ENCODE measurements at regions not wholly inside any gene's neighbourhood (a gene's known extent, or its start where the extent isn't known, plus 50 kb on each side); places are given as distances from the start of the nearest gene placed in this dataset.

- no peaks in the 10 kb centered on the region for H4K20me1 ChIP-seq (ENCODE audit: insufficient read depth)
- H3K4me2 ChIP-seq (ENCODE audit: low read length), result no peak overlapping the region
- no peaks in the 10 kb centered on the region for H3K79me2 ChIP-seq (ENCODE audit: insufficient read depth, low read length)
- no peak for ATAC-seq
- H3K27ac ChIP-seq (ENCODE audit: low read depth, low read length), result no peak overlapping the region
- no peaks in the 10 kb centered on the region for H3K4me1 ChIP-seq (ENCODE audit: control insufficient read depth in 1 of 2, insufficient read depth in 2 of 2, low read length in 2 of 2)
- ChIA-PET RAD21 (ENCODE audit: low non-redundant PET in 1 of 2, low total read pairs in 2 of 2, uncharacterized antibody in 2 of 2, unreplicated experiment in 2 of 2) (no interaction called here), POLR2A (no interaction called here), CTCF (no interaction called here)
- intact Hi-C loops (cut with micrococcal nuclease), result no loop called here
- no peak for TF ChIP-seq EZH2phosphoT487 (IDR thresholded peaks at IDR 0.05; ENCODE audit: borderline replicate concordance)
- TF ChIP-seq ELF1 (IDR thresholded peaks at IDR 0.05; ENCODE audit: borderline replicate concordance, low read depth), result no peak
- TF ChIP-seq EZH2 (IDR thresholded peaks at IDR 0.05), result no peak
- TF ChIP-seq FOSL1 (IDR thresholded peaks at IDR 0.05; ENCODE audit: low read depth), result no peak
- TF ChIP-seq CTCF (IDR thresholded peaks at IDR 0.05 in 2 of 3, conservative IDR thresholded peaks at IDR 0.05 in 1 of 3; ENCODE audit: borderline replicate concordance in 1 of 3, insufficient read depth in 1 of 3, low read depth in 2 of 3, low read length in 2 of 3), result no peak
- no peak for TF ChIP-seq SIN3A (IDR thresholded peaks at IDR 0.05; ENCODE audit: low read depth)
- TF ChIP-seq MAX (IDR thresholded peaks at IDR 0.05), result no peak
- TF ChIP-seq POLR2A (IDR thresholded peaks at IDR 0.05; ENCODE audit: borderline replicate concordance, extremely low read depth, insufficient read depth, insufficient read length), result no peak
- no peak for TF ChIP-seq EGR1 (IDR thresholded peaks at IDR 0.05; ENCODE audit: low read depth)
- TF ChIP-seq SP1 (IDR thresholded peaks at IDR 0.05; ENCODE audit: low read depth), result no peak
- no peak for TF ChIP-seq ATF3 (IDR thresholded peaks at IDR 0.05)
- TF ChIP-seq ZFX (IDR thresholded peaks at IDR 0.05), result no peak
- no peak for TF ChIP-seq POLR2AphosphoS5 (IDR thresholded peaks at IDR 0.05; ENCODE audit: low read depth, low read length)
- TF ChIP-seq JUND (IDR thresholded peaks at IDR 0.05), result no peak
- TF ChIP-seq REST (IDR thresholded peaks at IDR 0.05; ENCODE audit: low read depth), result no peak
- TF ChIP-seq TCF7L2 (IDR thresholded peaks at IDR 0.05; ENCODE audit: borderline replicate concordance, extremely low read depth, insufficient read depth, insufficient read length), result no peak
- TF ChIP-seq ZBTB33 (IDR thresholded peaks at IDR 0.05; ENCODE audit: extremely low read depth, insufficient replicate concordance, low read length), result no peak
- no peak for TF ChIP-seq YY1 (IDR thresholded peaks at IDR 0.05; ENCODE audit: extremely low read depth, insufficient replicate concordance, low read depth, low read length)
- no peak for TF ChIP-seq SRF (IDR thresholded peaks at IDR 0.05; ENCODE audit: low read depth)
- H3K36me3 ChIP-seq (ENCODE audit: control insufficient read depth in 1 of 2, insufficient read depth in 2 of 2, low read length in 2 of 2), result no peaks in the 10 kb centered on the region
- no peaks in the 10 kb centered on the region for H3K9me2 ChIP-seq (ENCODE audit: insufficient read depth)
- no peak overlapping the region for H3K9ac ChIP-seq (ENCODE audit: low read length)
- no peaks in the 10 kb centered on the region for H3K27me3 ChIP-seq (ENCODE audit: insufficient read depth, low read length)
- no TSS peak for BruUV-seq (replicated peaks)
- H3K4me3 ChIP-seq (replicated peaks in 1 of 2; ENCODE audit: low read depth in 1 of 2, low read length in 2 of 2), result no peak overlapping the region
- H3K9me3 ChIP-seq (ENCODE audit: control insufficient read depth in 1 of 2, insufficient read depth in 1 of 2, low read depth in 1 of 2, low read length in 2 of 2), result no peaks in the 10 kb centered on the region
- DNase-seq (ENCODE audit: low read depth, low spot score), result no peak
- no peak overlapping the region for H2AFZ ChIP-seq (ENCODE audit: low read depth, low read length, poor library complexity, severe bottlenecking)
Measured at GRCh38 chr2:180907731-180908130, 72.7 kb upstream of the UBE2E3 start.
